K562 (cell line): ENCODE measurements at regions not wholly inside any gene's neighbourhood (a gene's known extent, or its start where the extent isn't known, plus 50 kb on each side); places are given as distances from the start of the nearest gene placed in this dataset.

ENCODE experiments used
- ATAC-seq: fragments of 200-7000 bp; cut with Tn5 transposase; 3 replicates; pipeline ENCODE4 v1.9.1; 2020; ENCODE audit warnings: moderate library complexity
- BruUV-seq: library from RNA; stranded (reverse); fragments of 400-500 nt; replicated peaks from 2 replicates; lab custom pipeline; 2021; lab: Mats Ljungman, UMichigan
- CTCF ChIA-PET: fragments of 300-600 bp; formaldehyde crosslinking; extraction: SDS; loops from one replicate; lab custom pipeline; 2021; ENCODE audit warnings: low intra/inter-chr PET ratio; lab: Yijun Ruan, JAX
- POLR2A ChIA-PET: fragments of 300-600, 350-650 bp; sonication (Branson Sonifier 250); formaldehyde crosslinking; extraction: SDS; loops from one replicate; lab custom pipeline; 2021; ENCODE audit warnings: antibody characterized with exemption, inconsistent platforms; lab: Yijun Ruan, JAX
- DNase-seq, 4 experiments: peaks; one replicate each; pipeline versions ENCODE4 v3.0.0 to v3.0.0-alpha.2; 2011 to 2018; ENCODE audit warnings: low spot score in 3 of 4, mixed read lengths in 3 of 4; ENCODE audit errors: extremely low read depth in 1 of 4
- FAIRE-seq: peaks from 2 replicates; lab custom pipeline; 2011; peaks lifted over from hg19 to GRCh38; lab: Jason Lieb, UNC
- H2AFZ ChIP-seq: 2 replicates; pipeline ENCODE4 v1.6.0; 2011; ENCODE audit warnings: low read depth, low read length, control low read depth, inconsistent platforms
- H3K27ac ChIP-seq: fragments of 200-600 bp; 3 replicates; pipeline ENCODE4 v1.8.0; 2011; ENCODE audit warnings: low read depth, mild to moderate bottlenecking, control low read depth, inconsistent platforms, low read length, moderate library complexity, mixed read lengths; ENCODE audit errors: extremely low read depth
- H3K27me3 ChIP-seq, 2 experiments: fragments of 300-600 bp in 1 of 2; 2 replicates in 1 of 2; 3 replicates in 1 of 2; pipeline versions ENCODE4 v1.6.0 to v1.8.0; 2011; ENCODE audit warnings: inconsistent platforms in 2 of 2, low read length in 2 of 2, mild to moderate bottlenecking in 1 of 2, mixed read lengths in 1 of 2, moderate library complexity in 1 of 2; ENCODE audit not compliant: control insufficient read depth in 2 of 2, insufficient read depth in 2 of 2
- H3K36me3 ChIP-seq: fragments of 300-600 bp; 3 replicates; pipeline ENCODE4 v1.8.0; 2011; ENCODE audit warnings: mild to moderate bottlenecking, low read length, inconsistent platforms; ENCODE audit not compliant: control insufficient read depth, insufficient read depth
- H3K4me1 ChIP-seq, 2 experiments: fragments of 200-600 bp in 1 of 2; replicated peaks in 1 of 2; 2 replicates in 1 of 2; 3 replicates in 1 of 2; pipeline versions ENCODE4 v1.5.1 to v1.8.0; 2011; ENCODE audit warnings: inconsistent platforms in 2 of 2, low read length in 2 of 2, mild to moderate bottlenecking in 1 of 2, mixed read lengths in 1 of 2, moderate library complexity in 1 of 2; ENCODE audit not compliant: control insufficient read depth in 2 of 2, insufficient read depth in 2 of 2
- H3K4me2 ChIP-seq: 2 replicates; pipeline ENCODE4 v1.6.1; 2011; ENCODE audit warnings: low read length, control low read depth, inconsistent platforms, mixed read lengths; ENCODE audit not compliant: insufficient read depth
- H3K4me3 ChIP-seq: fragments of 200-600 bp; sonication (generic), shearing (Covaris generic); 2 replicates; pipeline ENCODE4 v1.5.1; 2016; ENCODE audit warnings: control low read depth, inconsistent platforms
- H3K79me2 ChIP-seq: fragments of 200-600 bp; 3 replicates; pipeline ENCODE4 v1.8.0; 2011; ENCODE audit warnings: low read length, inconsistent platforms; ENCODE audit not compliant: control insufficient read depth, insufficient read depth
- H3K9ac ChIP-seq, 2 experiments: 2 replicates each; pipeline versions ENCODE4 v1.6.0 to v1.6.1; 2011; ENCODE audit warnings: low read depth in 2 of 2, low read length in 2 of 2, control low read depth in 1 of 2, inconsistent platforms in 1 of 2, mild to moderate bottlenecking in 1 of 2, mixed read lengths in 1 of 2; ENCODE audit not compliant: insufficient read depth in 1 of 2
- H3K9me1 ChIP-seq: one replicate; pipeline ENCODE4 v1.6.0; 2011; ENCODE audit warnings: inconsistent platforms, mild to moderate bottlenecking, low read length, moderate library complexity; ENCODE audit not compliant: control insufficient read depth, insufficient read depth
- H3K9me3 ChIP-seq: replicated peaks from 2 replicates; pipeline ENCODE4 v1.5.1; 2011; ENCODE audit warnings: low read depth, low read length, inconsistent platforms; ENCODE audit not compliant: control insufficient read depth, insufficient read depth
- H4K20me1 ChIP-seq: replicated peaks from 2 replicates; pipeline ENCODE4 v1.6.1; 2011; ENCODE audit warnings: low read length, inconsistent platforms, mixed read lengths; ENCODE audit not compliant: control insufficient read depth, insufficient read depth
- CHAMP1 ChIP-seq: fragments of 450-650 bp; IDR thresholded peaks from 2 replicates; pipeline ENCODE4 v1.6.1; 2016; ENCODE audit warnings: mild to moderate bottlenecking
- FOXA1 ChIP-seq: fragments of 450-650 bp; IDR thresholded peaks from 2 replicates; pipeline ENCODE4 v1.6.1; 2016; ENCODE audit warnings: mild to moderate bottlenecking, borderline replicate concordance
- HDAC1 ChIP-seq, 2 experiments: fragments of 450-650 bp; IDR thresholded peaks; 2 replicates each; pipeline ENCODE4 v1.6.1; 2016 to 2017; ENCODE audit warnings: inconsistent platforms in 1 of 2, mild to moderate bottlenecking in 1 of 2, moderate library complexity in 1 of 2
- HNRNPUL1 ChIP-seq: fragments of 200-400 bp; formaldehyde crosslinking; IDR thresholded peaks from 2 replicates; pipeline ENCODE4 v1.6.1; 2017; ENCODE audit warnings: low read length
- LCOR ChIP-seq: sonication (generic); formaldehyde crosslinking; IDR thresholded peaks from 2 replicates; pipeline ENCODE4 v1.8.0; 2022; ENCODE audit warnings: mild to moderate bottlenecking, missing genetic modification reagents
- MTA3 ChIP-seq: fragments of 450-650 bp; formaldehyde crosslinking; IDR thresholded peaks from 2 replicates; pipeline ENCODE4 v1.6.1; 2017; ENCODE audit warnings: mild to moderate bottlenecking, borderline replicate concordance
- NFE2 ChIP-seq: IDR thresholded peaks from 2 replicates; pipeline ENCODE4 v1.6.1; 2014; ENCODE audit warnings: antibody characterized with exemption, low read depth
- RBM39 ChIP-seq: fragments of 200-400 bp; formaldehyde crosslinking; optimal IDR thresholded peaks from 2 replicates; pipeline ENCODE3; 2018; ENCODE audit warnings: low read depth, low read length
- SMARCA5 ChIP-seq: fragments of 450-650 bp; IDR thresholded peaks from 2 replicates; pipeline ENCODE4 v1.6.1; 2016
- SREBF1 ChIP-seq: fragments of 150-350 bp; IDR thresholded peaks from 2 replicates; pipeline ENCODE4 v1.6.1; 2014; ENCODE audit warnings: antibody characterized with exemption, low read depth, low read length, borderline replicate concordance
- USF2 ChIP-seq: sonication (generic); formaldehyde crosslinking; IDR thresholded peaks from 2 replicates; pipeline ENCODE4 v1.5.0; 2020; ENCODE audit warnings: missing genetic modification reagents
- YY1 ChIP-seq, 3 experiments: IDR thresholded peaks; 2 replicates each; pipeline ENCODE4 v1.6.1; 2011; ENCODE audit warnings: low read length in 2 of 3, mild to moderate bottlenecking in 2 of 3, moderate library complexity in 2 of 3, borderline replicate concordance in 1 of 3, control low read depth in 1 of 3, low read depth in 1 of 3; ENCODE audit not compliant: insufficient read depth in 3 of 3, insufficient replicate concordance in 2 of 3, control insufficient read depth in 1 of 3, insufficient read length in 1 of 3; ENCODE audit errors: extremely low read depth in 1 of 3
- ZBTB1 ChIP-seq: sonication (generic); formaldehyde crosslinking; IDR thresholded peaks from 2 replicates; pipeline ENCODE4 v1.8.1; 2023; ENCODE audit warnings: missing genetic modification reagents, low read depth, mild to moderate bottlenecking, borderline replicate concordance
- ZBTB12 ChIP-seq: fragments of 250-450 bp; sonication (Bioruptor Pico); IDR thresholded peaks from 2 replicates; pipeline ENCODE4 v1.4.0; 2020
- ZKSCAN8 ChIP-seq: fragments of 200-800 bp; sonication (Bioruptor generic); IDR thresholded peaks from 2 replicates; pipeline ENCODE4 v1.6.1; 2016; ENCODE audit warnings: missing genetic modification characterization, missing compliant biosample characterization
- ZNF280A ChIP-seq: fragments of 450-650 bp; IDR thresholded peaks from 2 replicates; pipeline ENCODE4 v1.6.1; 2018; ENCODE audit warnings: mild to moderate bottlenecking, low read depth; ENCODE audit not compliant: partially characterized antibody
- WGBS: fragments of 100-300 bp; shearing (Covaris generic); methylation state at CpG from one replicate; pipeline ENCODE4 v1.1.6; 2016; ENCODE audit warnings: low coverage, mixed read lengths; ENCODE audit not compliant: insufficient coverage; ENCODE audit errors: missing lambda C conversion rate; 5-methylcytosine and 5-hydroxymethylcytosine counted together
- in situ Hi-C: fragments of 300-500 bp; cut with MboI; formaldehyde crosslinking; loops from 4 replicates; pipeline ENCODE4 v1.15.0; 2018; ENCODE audit warnings: inconsistent platforms, mixed read lengths
- intact Hi-C: fragments of 100-400 bp; cut with micrococcal nuclease; formaldehyde crosslinking; loops from 2 replicates; pipeline ENCODE4 v1.14.2; 2022

- TF ChIP-seq USF2 (CRISPR knock-in tag) (no peak), HNRNPUL1 (no peak)
Observed at GRCh38 chr7:95672434-95672833, 76.1 kb upstream of the PDK4 start (continued).

GRCh38 chr7:95669513-95669912 lies 73.2 kb upstream of the PDK4 start:
- Histone ChIP-seq H2AFZ (no peak overlapping the region), H3K36me3 (no peaks in the 10 kb centered on the region), H3K4me1 (no peaks in the 10 kb centered on the region), H4K20me1 (no peaks in the 10 kb centered on the region), H3K27me3 (no peaks in the 10 kb centered on the region), H3K9ac (no peak overlapping the region), H3K79me2 (no peaks in the 10 kb centered on the region), H3K9me1 (no peaks in the 10 kb centered on the region), H3K9me3 (no peaks in the 10 kb centered on the region), H3K4me3 (no peak overlapping the region), H3K4me2 (no peak overlapping the region), H3K27ac (no peak overlapping the region)
- ATAC-seq: no peak
- no TSS peak for BruUV-seq
- ChIA-PET CTCF (no interaction called here), POLR2A (interaction anchor here (0.6 to 1.3 kb wide), 2 partner anchors 13 to 173 kb away, joined by 3 to 4 read pairs; no protein-coding TSS in a partner anchor)
- in situ Hi-C loops (no loop called here), intact Hi-C loops (no loop called here)
- WGBS: 0% methylated on average over 2 of the region's 2 CpGs
- FAIRE-seq: no peak
- no peak for DNase-seq
- TF ChIP-seq RBM39 (no peak), ZNF280A (no peak), SMARCA5 (no peak), NFE2 (no peak), ZBTB12 (CRISPR knock-in tag) (no peak), FOXA1 (no peak), ZBTB1 (CRISPR knock-in tag) (no peak), CHAMP1 (no peak), HDAC1 (IDR thresholded peaks at IDR 0.05) (no peak), ZKSCAN8 (CRISPR knock-in tag) (no peak), YY1 (IDR thresholded peaks at IDR 0.05; ENCODE audit: borderline replicate concordance in 1 of 3, control insufficient read depth in 1 of 3, extremely low read depth in 1 of 3, insufficient read depth in 3 of 3, insufficient read length in 1 of 3, insufficient replicate concordance in 2 of 3, low read depth in 1 of 3, low read length in 2 of 3) (no peak), LCOR (CRISPR knock-in tag) (no peak), MTA3 (no peak), SREBF1 (no peak)
